ENCODE measurements at regions not wholly inside any gene's neighbourhood (a gene's known extent, or its start where the extent isn't known, plus 50 kb on each side); places are given as distances from the start of the nearest gene placed in this dataset.

- Histone ChIP-seq H3K27ac (no peak overlapping the region), H3K36me3 (ENCODE audit: insufficient read depth in 1 of 2, low read depth in 1 of 2) (no peaks in the 10 kb centered on the region), H3K4me3 (no peak overlapping the region), H3K9me3 (no peaks in the 10 kb centered on the region), H3K4me1 (no peaks in the 10 kb centered on the region), H3K27me3 (ENCODE audit: insufficient read depth in 3 of 3, low read length in 2 of 3) (no peaks in the 10 kb centered on the region)
- 61 to 68% (median 66%) methylated on average over 2 of the region's 2 CpGs for WGBS, 3 donors
- intact Hi-C loops (cut with DNase I) = no loop called here
- no peak for ATAC-seq
- no peak for TF ChIP-seq CTCF (IDR thresholded peaks at IDR 0.05)
- no peak for DNase-seq
Measured at GRCh38 chr7:106763717-106764116, 101.4 kb upstream of the PIK3CG start.

GRCh38 chr7:106765727-106766355 lies 99.2 kb upstream of the PIK3CG start:
- DNase-seq (no peak), ATAC-seq (no peak)
- intact Hi-C loops (cut with DNase I) = no loop called here
- H3K36me3 ChIP-seq (ENCODE audit: insufficient read depth in 1 of 2, low read depth in 1 of 2) = no peaks in the 10 kb centered on the region
- no peak for TF ChIP-seq CTCF (IDR thresholded peaks at IDR 0.05)
- no peaks in the 10 kb centered on the region for H3K9me3 ChIP-seq
- WGBS, 3 donors = 85 to 89% (median 86%) methylated on average over 5 of the region's 5 CpGs
- H3K27me3 ChIP-seq (ENCODE audit: insufficient read depth in 3 of 3, low read length in 2 of 3) = no peaks in the 10 kb centered on the region
- H3K4me1 ChIP-seq = no peaks in the 10 kb centered on the region
- no peak overlapping the region for H3K4me3 ChIP-seq
- no peak overlapping the region for H3K27ac ChIP-seq

- Histone ChIP-seq H3K4me3 (no peak overlapping the region), H3K27ac (no peak overlapping the region), H3K27me3 (ENCODE audit: insufficient read depth in 3 of 3, low read length in 2 of 3) (no peaks in the 10 kb centered on the region), H3K36me3 (ENCODE audit: insufficient read depth in 1 of 2, low read depth in 1 of 2) (no peaks in the 10 kb centered on the region), H3K4me1 (no peaks in the 10 kb centered on the region), H3K9me3 (no peaks in the 10 kb centered on the region)
- intact Hi-C loops (cut with DNase I) = no loop called here
- 43 to 64% (median 59%) methylated on average over 2 of the region's 2 CpGs for WGBS, 3 donors
- no peak for TF ChIP-seq CTCF (IDR thresholded peaks at IDR 0.05)
- ATAC-seq = no peak
- DNase-seq = no peak
Measured at GRCh38 chr7:106766551-106766950, 98.5 kb upstream of the PIK3CG start.

DNA sequence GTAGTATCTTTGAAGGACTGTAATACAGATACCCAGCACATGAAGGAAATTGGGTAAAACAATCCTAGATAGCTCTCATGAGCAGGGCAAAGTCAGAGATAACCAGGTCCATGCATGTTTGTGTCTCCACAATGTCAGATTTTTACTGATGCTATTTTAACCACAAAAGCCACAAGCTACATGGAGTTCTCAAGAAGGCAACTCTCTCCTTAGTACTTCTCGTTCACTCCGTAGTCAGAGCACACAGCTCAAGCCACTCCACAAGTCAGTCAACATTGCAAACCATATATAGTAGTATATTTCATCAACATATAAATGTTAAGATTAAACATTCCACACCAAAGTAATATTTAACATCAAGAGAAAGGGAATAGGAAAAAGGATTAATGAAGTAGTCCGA lies 98.0 kb upstream of the PIK3CG start:
- Histone ChIP-seq H3K36me3 (ENCODE audit: insufficient read depth in 1 of 2, low read depth in 1 of 2) (no peaks in the 10 kb centered on the region), H3K27ac (no peak overlapping the region), H3K9me3 (no peaks in the 10 kb centered on the region), H3K4me1 (no peaks in the 10 kb centered on the region), H3K27me3 (ENCODE audit: insufficient read depth in 3 of 3, low read length in 2 of 3) (no peaks in the 10 kb centered on the region), H3K4me3 (no peak overlapping the region)
- WGBS, 3 donors = 86 to 93% (median 92%) methylated on average over 3 of the region's 3 CpGs
- ATAC-seq (no peak), DNase-seq (no peak)
- intact Hi-C loops (cut with DNase I) = no loop called here
- no peak for TF ChIP-seq CTCF (IDR thresholded peaks at IDR 0.05)
